GM12878 (cell line): ENCODE measurements at regions not wholly inside any gene's neighbourhood (a gene's known extent, or its start where the extent isn't known, plus 50 kb on each side); places are given as distances from the start of the nearest gene placed in this dataset.
A peak's percentile ranks its signal among the peaks of the same experiment; 100 is the strongest.

ENCODE experiments used
- ASH2L ChIP-seq: fragments of 300-600, 200-600 bp; sonication (generic); IDR thresholded peaks from 2 replicates; pipeline ENCODE4 v1.6.1; 2017; ENCODE audit warnings: low read depth, mild to moderate bottlenecking, borderline replicate concordance
- BCL11A ChIP-seq: IDR thresholded peaks from 2 replicates; pipeline ENCODE4 v1.6.1; 2011; ENCODE audit warnings: low read depth, low read length
- CBX5 ChIP-seq: sonication (generic); IDR thresholded peaks from 2 replicates; pipeline ENCODE4 v1.6.1; 2016; ENCODE audit warnings: low read depth, moderate library complexity, mild to moderate bottlenecking, inconsistent platforms
- EZH2 ChIP-seq: IDR thresholded peaks from 2 replicates; pipeline ENCODE4 v1.6.1; 2012; ENCODE audit warnings: low read depth, mild to moderate bottlenecking, control low read depth, inconsistent platforms, low read length, borderline replicate concordance; ENCODE audit not compliant: control insufficient read depth
- FOS ChIP-seq: IDR thresholded peaks from 3 replicates; pipeline ENCODE4 v1.6.1; 2011; ENCODE audit warnings: borderline replicate concordance; ENCODE audit not compliant: insufficient read length; ENCODE audit errors: extremely low read depth
- JUNB ChIP-seq: IDR thresholded peaks from 2 replicates; pipeline ENCODE4 v1.6.1; 2016; ENCODE audit warnings: antibody characterized with exemption, mild to moderate bottlenecking
- JUND ChIP-seq: IDR thresholded peaks from 2 replicates; pipeline ENCODE4 v1.6.1; 2012; ENCODE audit warnings: low read depth, mild to moderate bottlenecking, low read length, improper control_type of control experiment, moderate library complexity
- KLF5 ChIP-seq: fragments of 450-650 bp; IDR thresholded peaks from 2 replicates; pipeline ENCODE4 v1.6.1; 2014; ENCODE audit warnings: mild to moderate bottlenecking; ENCODE audit not compliant: partially characterized antibody
- MYB ChIP-seq: fragments of 150-350 bp; IDR thresholded peaks from 2 replicates; pipeline ENCODE4 v1.6.1; 2014; ENCODE audit warnings: mild to moderate bottlenecking, low read depth, low read length, borderline replicate concordance
- MYC ChIP-seq: IDR thresholded peaks from 2 replicates; pipeline ENCODE4 v1.6.1; 2011; ENCODE audit warnings: mild to moderate bottlenecking, low read length, moderate library complexity, inconsistent platforms; ENCODE audit not compliant: insufficient read depth, insufficient replicate concordance, insufficient read length, severe bottlenecking
- NFXL1 ChIP-seq: fragments of 450-650 bp; IDR thresholded peaks from 2 replicates; pipeline ENCODE4 v1.6.1; 2017; ENCODE audit warnings: antibody characterized with exemption, mild to moderate bottlenecking, borderline replicate concordance
- NR2F1 ChIP-seq: fragments of 450-650 bp; conservative IDR thresholded peaks from 2 replicates; pipeline ENCODE4 v1.6.1; 2017; ENCODE audit warnings: mild to moderate bottlenecking
- RBBP5 ChIP-seq: fragments of 200-600 bp; sonication (generic); conservative IDR thresholded peaks from 2 replicates; pipeline ENCODE4 v1.6.1; 2016
- RUNX3 ChIP-seq: IDR thresholded peaks from 2 replicates; pipeline ENCODE4 v1.6.1; 2012; ENCODE audit warnings: low read length, inconsistent platforms
- SIN3A ChIP-seq: IDR thresholded peaks from 2 replicates; pipeline ENCODE4 v1.6.1; 2012; ENCODE audit warnings: low read depth, low read length, improper control_type of control experiment
- SMAD5 ChIP-seq: IDR thresholded peaks from 2 replicates; pipeline ENCODE4 v1.6.1; 2016; ENCODE audit warnings: antibody characterized with exemption, low read depth
- SRF ChIP-seq, 2 experiments: IDR thresholded peaks; 2 replicates each; pipeline ENCODE4 v1.6.1; 2011; ENCODE audit warnings: low read depth in 2 of 2, low read length in 2 of 2, mild to moderate bottlenecking in 1 of 2, moderate library complexity in 1 of 2
- TCF3 ChIP-seq: IDR thresholded peaks from 2 replicates; pipeline ENCODE4 v1.6.1; 2012; ENCODE audit warnings: low read depth, mild to moderate bottlenecking, low read length, borderline replicate concordance; ENCODE audit not compliant: insufficient read depth
- ZSCAN29 ChIP-seq: fragments of 450-650 bp; IDR thresholded peaks from 2 replicates; pipeline ENCODE4 v1.6.1; 2017; ENCODE audit warnings: mild to moderate bottlenecking, moderate library complexity
- TF ChIP-seq, protein P1 (sequence below): fragments of 450-650 bp; IDR thresholded peaks from 2 replicates; pipeline ENCODE4 v1.6.1; 2016; ENCODE audit warnings: mild to moderate bottlenecking
- TF ChIP-seq, protein P2 (sequence below): IDR thresholded peaks from 2 replicates; pipeline ENCODE4 v1.6.1; 2011; ENCODE audit warnings: low read depth, low read length, improper control_type of control experiment, borderline replicate concordance
- TF ChIP-seq, protein P3 (sequence below): fragments of 450-650 bp; IDR thresholded peaks from 2 replicates; pipeline ENCODE4 v1.6.1; 2017; ENCODE audit warnings: mild to moderate bottlenecking, moderate library complexity
- TF ChIP-seq, protein P4 (sequence below): IDR thresholded peaks from 2 replicates; pipeline ENCODE4 v1.6.1; 2011; ENCODE audit warnings: mild to moderate bottlenecking, low read depth, low read length, moderate library complexity; ENCODE audit not compliant: insufficient replicate concordance

DNA sequence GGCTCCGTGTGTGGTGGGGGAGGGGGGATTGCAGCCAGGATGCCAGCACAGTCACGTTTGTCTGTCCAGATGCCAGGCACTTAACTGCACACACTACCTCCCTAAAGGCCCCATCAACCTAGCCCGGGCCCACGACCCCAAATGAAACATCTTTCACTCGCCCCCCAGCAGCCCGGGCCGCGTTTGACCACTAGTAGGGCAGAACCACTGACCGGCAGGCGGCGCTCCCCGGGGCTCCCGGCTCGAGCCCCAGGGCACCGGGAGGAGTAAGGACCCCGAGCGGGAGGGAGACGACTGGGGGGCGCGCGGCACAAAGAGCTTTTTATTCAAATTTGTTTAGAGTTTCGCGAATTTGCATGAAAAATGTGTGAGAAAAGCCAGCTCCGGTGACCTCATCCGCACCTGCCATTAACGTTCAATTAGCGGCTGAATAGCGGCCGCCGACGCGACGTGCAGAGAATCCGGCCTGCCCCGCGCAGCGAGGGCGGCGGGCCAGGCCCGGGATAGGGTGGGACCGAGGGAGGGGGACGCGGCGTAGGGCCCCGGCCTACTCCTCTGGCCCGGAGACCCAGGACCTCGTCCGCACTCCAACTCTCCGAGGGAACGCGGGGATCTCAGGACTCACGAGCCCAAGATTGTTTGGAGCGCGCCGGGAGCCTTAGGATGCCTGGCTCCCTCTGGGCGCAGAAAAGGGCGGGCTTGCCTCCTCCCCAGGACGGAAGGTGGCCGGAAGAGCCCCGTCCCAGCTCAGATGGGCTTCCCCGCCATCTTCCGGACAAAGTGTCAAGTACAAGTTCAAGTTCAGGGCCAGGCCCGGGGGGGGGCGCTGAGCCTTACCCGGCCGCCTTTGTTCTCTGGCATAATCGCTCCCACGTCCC is 64.9 kb upstream of the POLG start (continued):
- TF ChIP-seq, protein P1, sequence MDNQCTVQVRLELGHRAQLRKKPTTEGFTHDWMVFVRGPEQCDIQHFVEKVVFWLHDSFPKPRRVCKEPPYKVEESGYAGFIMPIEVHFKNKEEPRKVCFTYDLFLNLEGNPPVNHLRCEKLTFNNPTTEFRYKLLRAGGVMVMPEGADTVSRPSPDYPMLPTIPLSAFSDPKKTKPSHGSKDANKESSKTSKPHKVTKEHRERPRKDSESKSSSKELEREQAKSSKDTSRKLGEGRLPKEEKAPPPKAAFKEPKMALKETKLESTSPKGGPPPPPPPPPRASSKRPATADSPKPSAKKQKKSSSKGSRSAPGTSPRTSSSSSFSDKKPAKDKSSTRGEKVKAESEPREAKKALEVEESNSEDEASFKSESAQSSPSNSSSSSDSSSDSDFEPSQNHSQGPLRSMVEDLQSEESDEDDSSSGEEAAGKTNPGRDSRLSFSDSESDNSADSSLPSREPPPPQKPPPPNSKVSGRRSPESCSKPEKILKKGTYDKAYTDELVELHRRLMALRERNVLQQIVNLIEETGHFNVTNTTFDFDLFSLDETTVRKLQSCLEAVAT = no peak
- TF ChIP-seq FOS = no peak
- no peak for TF ChIP-seq MYC
- TF ChIP-seq NFXL1 = no peak
- TF ChIP-seq SIN3A = no peak
- TF ChIP-seq, protein P2, sequence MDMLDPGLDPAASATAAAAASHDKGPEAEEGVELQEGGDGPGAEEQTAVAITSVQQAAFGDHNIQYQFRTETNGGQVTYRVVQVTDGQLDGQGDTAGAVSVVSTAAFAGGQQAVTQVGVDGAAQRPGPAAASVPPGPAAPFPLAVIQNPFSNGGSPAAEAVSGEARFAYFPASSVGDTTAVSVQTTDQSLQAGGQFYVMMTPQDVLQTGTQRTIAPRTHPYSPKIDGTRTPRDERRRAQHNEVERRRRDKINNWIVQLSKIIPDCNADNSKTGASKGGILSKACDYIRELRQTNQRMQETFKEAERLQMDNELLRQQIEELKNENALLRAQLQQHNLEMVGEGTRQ = no peak
- no peak for TF ChIP-seq JUNB
- TF ChIP-seq SMAD5 = no peak
- 0 out of 2 replicates have a peak, but pooled peaks have one; percentile 26 for TF ChIP-seq RUNX3
- no peak for TF ChIP-seq JUND
- TF ChIP-seq, protein P3, sequence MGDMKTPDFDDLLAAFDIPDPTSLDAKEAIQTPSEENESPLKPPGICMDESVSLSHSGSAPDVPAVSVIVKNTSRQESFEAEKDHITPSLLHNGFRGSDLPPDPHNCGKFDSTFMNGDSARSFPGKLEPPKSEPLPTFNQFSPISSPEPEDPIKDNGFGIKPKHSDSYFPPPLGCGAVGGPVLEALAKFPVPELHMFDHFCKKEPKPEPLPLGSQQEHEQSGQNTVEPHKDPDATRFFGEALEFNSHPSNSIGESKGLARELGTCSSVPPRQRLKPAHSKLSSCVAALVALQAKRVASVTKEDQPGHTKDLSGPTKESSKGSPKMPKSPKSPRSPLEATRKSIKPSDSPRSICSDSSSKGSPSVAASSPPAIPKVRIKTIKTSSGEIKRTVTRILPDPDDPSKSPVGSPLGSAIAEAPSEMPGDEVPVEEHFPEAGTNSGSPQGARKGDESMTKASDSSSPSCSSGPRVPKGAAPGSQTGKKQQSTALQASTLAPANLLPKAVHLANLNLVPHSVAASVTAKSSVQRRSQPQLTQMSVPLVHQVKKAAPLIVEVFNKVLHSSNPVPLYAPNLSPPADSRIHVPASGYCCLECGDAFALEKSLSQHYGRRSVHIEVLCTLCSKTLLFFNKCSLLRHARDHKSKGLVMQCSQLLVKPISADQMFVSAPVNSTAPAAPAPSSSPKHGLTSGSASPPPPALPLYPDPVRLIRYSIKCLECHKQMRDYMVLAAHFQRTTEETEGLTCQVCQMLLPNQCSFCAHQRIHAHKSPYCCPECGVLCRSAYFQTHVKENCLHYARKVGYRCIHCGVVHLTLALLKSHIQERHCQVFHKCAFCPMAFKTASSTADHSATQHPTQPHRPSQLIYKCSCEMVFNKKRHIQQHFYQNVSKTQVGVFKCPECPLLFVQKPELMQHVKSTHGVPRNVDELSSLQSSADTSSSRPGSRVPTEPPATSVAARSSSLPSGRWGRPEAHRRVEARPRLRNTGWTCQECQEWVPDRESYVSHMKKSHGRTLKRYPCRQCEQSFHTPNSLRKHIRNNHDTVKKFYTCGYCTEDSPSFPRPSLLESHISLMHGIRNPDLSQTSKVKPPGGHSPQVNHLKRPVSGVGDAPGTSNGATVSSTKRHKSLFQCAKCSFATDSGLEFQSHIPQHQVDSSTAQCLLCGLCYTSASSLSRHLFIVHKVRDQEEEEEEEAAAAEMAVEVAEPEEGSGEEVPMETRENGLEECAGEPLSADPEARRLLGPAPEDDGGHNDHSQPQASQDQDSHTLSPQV = no peak
- no peak for TF ChIP-seq ASH2L
- TF ChIP-seq ZSCAN29 = no peak
- no peak for TF ChIP-seq KLF5
- no peak for TF ChIP-seq TCF3
- TF ChIP-seq, protein P4, sequence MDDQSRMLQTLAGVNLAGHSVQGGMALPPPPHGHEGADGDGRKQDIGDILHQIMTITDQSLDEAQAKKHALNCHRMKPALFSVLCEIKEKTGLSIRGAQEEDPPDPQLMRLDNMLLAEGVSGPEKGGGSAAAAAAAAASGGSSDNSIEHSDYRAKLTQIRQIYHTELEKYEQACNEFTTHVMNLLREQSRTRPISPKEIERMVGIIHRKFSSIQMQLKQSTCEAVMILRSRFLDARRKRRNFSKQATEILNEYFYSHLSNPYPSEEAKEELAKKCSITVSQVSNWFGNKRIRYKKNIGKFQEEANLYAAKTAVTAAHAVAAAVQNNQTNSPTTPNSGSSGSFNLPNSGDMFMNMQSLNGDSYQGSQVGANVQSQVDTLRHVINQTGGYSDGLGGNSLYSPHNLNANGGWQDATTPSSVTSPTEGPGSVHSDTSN = no peak
- no peak for TF ChIP-seq RBBP5
- TF ChIP-seq MYB = no peak
- no peak for TF ChIP-seq CBX5
- TF ChIP-seq EZH2 = no peak
- TF ChIP-seq SRF (IDR thresholded peaks at IDR 0.05; ENCODE audit: low read depth in 2 of 2, low read length in 2 of 2) = no peak
- no peak for TF ChIP-seq BCL11A
- TF ChIP-seq NR2F1 = no peak
